Transverse colon (tissue), 4 donors: ENCODE measurements at regions not wholly inside any gene's neighbourhood (a gene's known extent, or its start where the extent isn't known, plus 50 kb on each side); places are given as distances from the start of the nearest gene placed in this dataset.

Experiments used
- EP300 ChIP-seq: sonication (generic); formaldehyde crosslinking; IDR thresholded peaks from one replicate; pipeline ENCODE4 v1.6.1; 2017; ENCODE audit warnings: antibody characterized with exemption, low read depth
- POLR2A ChIP-seq: fragments of 450-650 bp; IDR thresholded peaks from one replicate; pipeline ENCODE4 v1.6.1; 2016; ENCODE audit warnings: antibody characterized with exemption, mild to moderate bottlenecking, moderate library complexity
- POLR2AphosphoS5 ChIP-seq, 3 donors: sonication (generic); formaldehyde crosslinking; IDR thresholded peaks; one replicate each; pipeline ENCODE4 v1.6.1; 2016; ENCODE audit warnings: antibody characterized with exemption in 3 of 3
- TF ChIP-seq, protein P1 (sequence below), 5 experiments: fragments of 200-600 bp in 3 of 5; fragments of 450-650 bp in 2 of 5; sonication (generic) in 3 of 5; IDR thresholded peaks; 1 replicate in 2 of 5; 2 replicates in 3 of 5; pipeline ENCODE4 v1.5.1; 2016 to 2017; ENCODE audit warnings: antibody characterized with exemption in 5 of 5, inconsistent platforms in 3 of 5, mild to moderate bottlenecking in 2 of 5, moderate library complexity in 1 of 5

DNA sequence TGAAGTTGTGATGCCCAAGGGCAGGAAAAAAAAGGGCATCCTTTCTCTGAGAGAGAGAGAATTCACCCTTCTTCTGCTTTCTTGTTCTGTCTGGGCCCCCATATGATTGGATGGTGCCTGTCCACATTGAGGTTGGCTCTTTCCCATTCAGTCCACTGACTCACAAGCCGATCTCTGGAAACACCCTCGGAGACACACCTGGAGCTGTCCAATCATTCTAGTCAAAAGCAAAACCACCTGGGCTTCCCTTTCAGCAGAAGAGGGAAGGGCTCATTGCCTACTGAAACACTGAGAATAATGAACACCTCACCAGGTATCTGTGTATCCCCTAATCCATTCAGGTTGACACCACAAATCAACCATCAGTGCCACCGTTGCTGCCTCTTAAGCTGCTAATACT, 103.7 kb upstream of the GNG12 start:
- TF ChIP-seq, protein P1, sequence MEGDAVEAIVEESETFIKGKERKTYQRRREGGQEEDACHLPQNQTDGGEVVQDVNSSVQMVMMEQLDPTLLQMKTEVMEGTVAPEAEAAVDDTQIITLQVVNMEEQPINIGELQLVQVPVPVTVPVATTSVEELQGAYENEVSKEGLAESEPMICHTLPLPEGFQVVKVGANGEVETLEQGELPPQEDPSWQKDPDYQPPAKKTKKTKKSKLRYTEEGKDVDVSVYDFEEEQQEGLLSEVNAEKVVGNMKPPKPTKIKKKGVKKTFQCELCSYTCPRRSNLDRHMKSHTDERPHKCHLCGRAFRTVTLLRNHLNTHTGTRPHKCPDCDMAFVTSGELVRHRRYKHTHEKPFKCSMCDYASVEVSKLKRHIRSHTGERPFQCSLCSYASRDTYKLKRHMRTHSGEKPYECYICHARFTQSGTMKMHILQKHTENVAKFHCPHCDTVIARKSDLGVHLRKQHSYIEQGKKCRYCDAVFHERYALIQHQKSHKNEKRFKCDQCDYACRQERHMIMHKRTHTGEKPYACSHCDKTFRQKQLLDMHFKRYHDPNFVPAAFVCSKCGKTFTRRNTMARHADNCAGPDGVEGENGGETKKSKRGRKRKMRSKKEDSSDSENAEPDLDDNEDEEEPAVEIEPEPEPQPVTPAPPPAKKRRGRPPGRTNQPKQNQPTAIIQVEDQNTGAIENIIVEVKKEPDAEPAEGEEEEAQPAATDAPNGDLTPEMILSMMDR (IDR thresholded peaks at IDR 0.05): no peak
- TF ChIP-seq POLR2A (no peak), EP300 (no peak), POLR2AphosphoS5 (IDR thresholded peaks at IDR 0.05) (no peak)
